Stimulated activated CD8-positive, alpha-beta memory T cell treated with anti-CD3 and anti-CD28 coated beads, Interleukin-12 subunit alpha, Interleukin-12 subunit beta, amount 100 ng/mL, for 1 hour (primary cell): ENCODE measurements at regions not wholly inside any gene's neighbourhood (a gene's known extent, or its start where the extent isn't known, plus 50 kb on each side); places are given as distances from the start of the nearest gene placed in this dataset.
"Not testable (repeated sequence)": the region's sequence is repeated elsewhere in the genome, so short reads cannot be mapped to it uniquely, and the experiment has no call there.

ENCODE experiments used
- DNase-seq: peaks from one replicate; pipeline ENCODE4 v3.0.0-alpha.2; 2020; ENCODE audit warnings: low read depth

- DNase-seq, result no peak
Measured at GRCh38 chr2:236375973-236376476, 111.8 kb upstream of the ASB18 start.

- no peak for DNase-seq
Measured at GRCh38 chr2:236376566-236377244, 112.5 kb upstream of the ASB18 start.

- no peak for DNase-seq
Measured at GRCh38 chr2:236380051-236380612, 115.9 kb upstream of the ASB18 start.

GRCh38 chr2:236381253-236381652, 117.0 kb upstream of the ASB18 start:
- not testable (repeated sequence) for DNase-seq

GRCh38 chr2:236389284-236390216, 125.3 kb upstream of the ASB18 start:
- not testable (repeated sequence) for DNase-seq

- DNase-seq, result no peak
Measured at GRCh38 chr2:236393101-236393500, 128.9 kb upstream of the ASB18 start.

GRCh38 chr2:236393581-236393980, 129.4 kb upstream of the ASB18 start:
- no peak for DNase-seq

GRCh38 chr2:236394571-236394970, 130.4 kb upstream of the ASB18 start:
- DNase-seq, result no peak

GRCh38 chr2:236395067-236395466, 130.9 kb upstream of the ASB18 start:
- no peak for DNase-seq

GRCh38 chr2:236396818-236397350, 132.7 kb upstream of the ASB18 start:
- DNase-seq, result no peak

GRCh38 chr2:236397681-236398080, 133.5 kb upstream of the ASB18 start:
- DNase-seq, result no peak

- no peak for DNase-seq
Measured at GRCh38 chr2:236399409-236399808, 135.2 kb upstream of the ASB18 start.

GRCh38 chr2:236400046-236400574, 135.9 kb upstream of the ASB18 start:
- DNase-seq, result no peak

- DNase-seq, result no peak
Measured at GRCh38 chr2:236400594-236401360, 136.6 kb upstream of the ASB18 start.

- no peak for DNase-seq
Measured at GRCh38 chr2:236402033-236402790, 138.0 kb upstream of the ASB18 start.

GRCh38 chr2:236403125-236403524, 138.9 kb upstream of the ASB18 start:
- DNase-seq, result no peak

GRCh38 chr2:236403811-236404210, 139.6 kb upstream of the ASB18 start:
- no peak for DNase-seq

- no peak for DNase-seq
Measured at GRCh38 chr2:236404346-236404745, 140.1 kb upstream of the ASB18 start.

GRCh38 chr2:236405357-236405756, 141.2 kb upstream of the ASB18 start:
- DNase-seq, result no peak

- DNase-seq, result no peak
Measured at GRCh38 chr2:236408090-236408489, 143.9 kb upstream of the ASB18 start.

GRCh38 chr2:236408786-236409185, 144.6 kb upstream of the ASB18 start:
- no peak for DNase-seq
